IPS-NIHi7 (cell line): ENCODE measurements at regions not wholly inside any gene's neighbourhood (a gene's known extent, or its start where the extent isn't known, plus 50 kb on each side); places are given as distances from the start of the nearest gene placed in this dataset.

Experiments used
- DNase-seq: peaks from one replicate; pipeline ENCODE4 v3.0.0; 2012; ENCODE audit warnings: mixed read lengths; ENCODE audit errors: extremely low spot score

- no peak for DNase-seq
Observed at GRCh38 chr1:30638086-30638485, 85.3 kb downstream of the MATN1 start.

GRCh38 chr1:30637183-30637980, 86.0 kb downstream of the MATN1 start:
- no peak for DNase-seq

GRCh38 chr1:30636621-30637020, 86.8 kb downstream of the MATN1 start:
- no peak for DNase-seq

- DNase-seq = no peak
Observed at GRCh38 chr1:30635391-30635975, 87.9 kb downstream of the MATN1 start.

GRCh38 chr1:30634507-30634906, 88.9 kb downstream of the MATN1 start:
- no peak for DNase-seq

GRCh38 chr1:30633294-30633693, 90.1 kb downstream of the MATN1 start:
- no peak for DNase-seq

- DNase-seq = no peak
Observed at GRCh38 chr1:30632481-30632880, 90.9 kb downstream of the MATN1 start.

GRCh38 chr1:30631700-30632099, 91.7 kb downstream of the MATN1 start:
- no peak for DNase-seq

- DNase-seq = no peak
Observed at GRCh38 chr1:30629501-30629900, 93.9 kb downstream of the MATN1 start.

GRCh38 chr1:30627994-30628393, 95.4 kb downstream of the MATN1 start:
- DNase-seq = no peak

GRCh38 chr1:30627206-30627605, 96.2 kb downstream of the MATN1 start:
- DNase-seq = no peak

GRCh38 chr1:30623431-30623830, 100.0 kb downstream of the MATN1 start:
- DNase-seq = no peak

- DNase-seq = no peak
Observed at GRCh38 chr1:30619619-30620018, 103.8 kb downstream of the MATN1 start.

GRCh38 chr1:30618335-30618747, 105.0 kb downstream of the MATN1 start:
- no peak for DNase-seq

- DNase-seq = no peak
Observed at GRCh38 chr1:30616759-30617158, 106.6 kb downstream of the MATN1 start.

GRCh38 chr1:30615816-30616590, 107.4 kb downstream of the MATN1 start:
- DNase-seq = no peak

GRCh38 chr1:30615076-30615795, 108.1 kb downstream of the MATN1 start:
- no peak for DNase-seq

- DNase-seq = no peak
Observed at GRCh38 chr1:30613188-30613587, 110.2 kb downstream of the MATN1 start.

GRCh38 chr1:30612536-30613065, 110.8 kb downstream of the MATN1 start:
- DNase-seq = no peak

- DNase-seq = peak; percentile 64
Observed at GRCh38 chr1:30611741-30612309, 111.6 kb downstream of the MATN1 start.

- no peak for DNase-seq
Observed at GRCh38 chr1:30610917-30611316, 112.5 kb downstream of the MATN1 start.

GRCh38 chr1:30609999-30610345, 113.4 kb downstream of the MATN1 start:
- no peak for DNase-seq
